ENCODE measurements at regions not wholly inside any gene's neighbourhood (a gene's known extent, or its start where the extent isn't known, plus 50 kb on each side); places are given as distances from the start of the nearest gene placed in this dataset.
"Not testable (repeated sequence)": the region's sequence is repeated elsewhere in the genome, so short reads cannot be mapped to it uniquely, and the experiment has no call there.

- TF ChIP-seq CREB5 (CRISPR knock-in tag; IDR thresholded peaks at IDR 0.05; ENCODE audit: low read depth) (no peak), ZNF70 (CRISPR knock-in tag; IDR thresholded peaks at IDR 0.05) (no peak)
- no peak for ATAC-seq
Observed at GRCh38 chr10:30197186-30197585, 137.8 kb upstream of the JCAD start.

GRCh38 chr10:30196559-30196958, 137.2 kb upstream of the JCAD start:
- ATAC-seq = not testable (repeated sequence)

- TF ChIP-seq PATZ1 (CRISPR knock-in tag; IDR thresholded peaks at IDR 0.05; ENCODE audit: borderline replicate concordance) = no peak
- TF ChIP-seq SNAI2 (CRISPR knock-in tag; IDR thresholded peaks at IDR 0.05) = no peak
- no peak for TF ChIP-seq ZC3H10 (CRISPR knock-in tag; IDR thresholded peaks at IDR 0.05)
- TF ChIP-seq PPARA (CRISPR knock-in tag; IDR thresholded peaks at IDR 0.05; ENCODE audit: borderline replicate concordance) = no peak
- TF ChIP-seq OSR1 (CRISPR knock-in tag; IDR thresholded peaks at IDR 0.05) = no peak
- TF ChIP-seq CSRNP3 (CRISPR knock-in tag; IDR thresholded peaks at IDR 0.05) = no peak
- no peak for ATAC-seq
Observed at GRCh38 chr10:30192846-30193608, 133.6 kb upstream of the JCAD start.

- no peak for ATAC-seq
- TF ChIP-seq ZC3H10 (CRISPR knock-in tag; IDR thresholded peaks at IDR 0.05) (no peak), TCF4 (CRISPR knock-in tag; IDR thresholded peaks at IDR 0.05; ENCODE audit: borderline replicate concordance) (no peak), RARB (CRISPR knock-in tag; IDR thresholded peaks at IDR 0.05) (no peak), ZNF70 (CRISPR knock-in tag; IDR thresholded peaks at IDR 0.05) (no peak), SNAI2 (CRISPR knock-in tag; IDR thresholded peaks at IDR 0.05) (no peak), PPARA (CRISPR knock-in tag; IDR thresholded peaks at IDR 0.05; ENCODE audit: borderline replicate concordance) (no peak), OSR1 (CRISPR knock-in tag; IDR thresholded peaks at IDR 0.05) (no peak), CSRNP3 (CRISPR knock-in tag; IDR thresholded peaks at IDR 0.05) (no peak), CREB5 (CRISPR knock-in tag; IDR thresholded peaks at IDR 0.05; ENCODE audit: low read depth) (no peak), ZNF8 (CRISPR knock-in tag; IDR thresholded peaks at IDR 0.05) (no peak), ISL1 (CRISPR knock-in tag; IDR thresholded peaks at IDR 0.05) (no peak), ZNF565 (CRISPR knock-in tag; conservative IDR thresholded peaks at IDR 0.05; ENCODE audit: low read depth) (no peak), GLIS3 (CRISPR knock-in tag; IDR thresholded peaks at IDR 0.05) (no peak), ESRRG (CRISPR knock-in tag; IDR thresholded peaks at IDR 0.05) (no peak), ZFP3 (CRISPR knock-in tag; IDR thresholded peaks at IDR 0.05) (no peak)
Observed at GRCh38 chr10:30190577-30191552, 131.5 kb upstream of the JCAD start.

GRCh38 chr10:30189238-30189580, 129.8 kb upstream of the JCAD start:
- no peak for TF ChIP-seq ZFP30 (CRISPR knock-in tag; IDR thresholded peaks at IDR 0.05)
- no peak for TF ChIP-seq ESRRG (CRISPR knock-in tag; IDR thresholded peaks at IDR 0.05)
- TF ChIP-seq CSDC2 (CRISPR knock-in tag; IDR thresholded peaks at IDR 0.05) = no peak
- no peak for TF ChIP-seq CSRNP3 (CRISPR knock-in tag; IDR thresholded peaks at IDR 0.05)
- no peak for TF ChIP-seq RARB (CRISPR knock-in tag; IDR thresholded peaks at IDR 0.05)
- TF ChIP-seq BACH2 (CRISPR knock-in tag; IDR thresholded peaks at IDR 0.05; ENCODE audit: borderline replicate concordance) = no peak
- TF ChIP-seq OSR1 (CRISPR knock-in tag; IDR thresholded peaks at IDR 0.05) = no peak
- no peak for TF ChIP-seq ZNF70 (CRISPR knock-in tag; IDR thresholded peaks at IDR 0.05)

More at GRCh38 chr10:30189238-30189580, 129.8 kb upstream of the JCAD start:
- no peak for ATAC-seq

All from SK-N-SH treated with all-trans-retinoic acid at 6 μM for 48 hours (cell line).